DOHH2 (cell line): ENCODE measurements at regions not wholly inside any gene's neighbourhood (a gene's known extent, or its start where the extent isn't known, plus 50 kb on each side); places are given as distances from the start of the nearest gene placed in this dataset.
"Not testable (repeated sequence)": the region's sequence is repeated elsewhere in the genome, so short reads cannot be mapped to it uniquely, and the experiment has no call there.

Experiments
- H3F3A ChIP-seq: fragments of 200-600 bp; sonication (generic), shearing (Covaris generic); 2 replicates; pipeline ENCODE4 v1.6.0; 2016; ENCODE audit warnings: antibody characterized with exemption, mild to moderate bottlenecking; ENCODE audit not compliant: control insufficient read depth, insufficient read depth
- H3K27ac ChIP-seq: fragments of 200-600 bp; sonication (generic); 2 replicates; pipeline ENCODE4 v1.5.1; 2014; ENCODE audit warnings: low read depth, mild to moderate bottlenecking, low read length, moderate library complexity
- H3K27me3 ChIP-seq: fragments of 200-600 bp; sonication (generic); 2 replicates; pipeline ENCODE4 v1.6.1; 2014; ENCODE audit warnings: mild to moderate bottlenecking, low read length, mixed read lengths; ENCODE audit not compliant: control insufficient read depth
- H3K36me3 ChIP-seq: fragments of 200-600 bp; sonication (generic); 2 replicates; pipeline ENCODE4 v1.6.1; 2014; ENCODE audit warnings: mild to moderate bottlenecking, low read length, moderate library complexity, mixed read lengths; ENCODE audit not compliant: control insufficient read depth
- H3K4me1 ChIP-seq: fragments of 200-600 bp; sonication (generic); 2 replicates; pipeline ENCODE4 v1.6.1; 2014; ENCODE audit warnings: mild to moderate bottlenecking, low read length, mixed read lengths; ENCODE audit not compliant: control insufficient read depth
- H3K4me2 ChIP-seq: fragments of 200-600 bp; sonication (generic); 2 replicates; pipeline ENCODE4 v1.6.0; 2014; ENCODE audit warnings: mild to moderate bottlenecking, low read length, moderate library complexity
- H3K4me3 ChIP-seq: fragments of 200-600 bp; sonication (generic); 2 replicates; pipeline ENCODE4 v1.5.1; 2014; ENCODE audit warnings: mild to moderate bottlenecking, low read length, mixed read lengths
- H3K79me2 ChIP-seq: fragments of 200-600 bp; sonication (generic); 2 replicates; pipeline ENCODE4 v1.6.1; 2014; ENCODE audit warnings: mild to moderate bottlenecking, low read length, mixed read lengths; ENCODE audit not compliant: control insufficient read depth
- H3K9me2 ChIP-seq: fragments of 200-600 bp; sonication (generic); replicated peaks from 2 replicates; pipeline ENCODE4 v1.6.1; 2014; ENCODE audit warnings: mild to moderate bottlenecking, low read length, mixed read lengths; ENCODE audit not compliant: control insufficient read depth
- H3K9me3 ChIP-seq: fragments of 200-600 bp; sonication (generic); 2 replicates; pipeline ENCODE4 v1.6.1; 2014; ENCODE audit warnings: antibody characterized with exemption, low read length, mixed read lengths; ENCODE audit not compliant: control insufficient read depth, insufficient read depth
- H4K20me1 ChIP-seq: fragments of 200-600 bp; sonication (generic); 2 replicates; pipeline ENCODE4 v1.6.0; 2014; ENCODE audit warnings: low read depth, mild to moderate bottlenecking, antibody characterized with exemption, low read length, moderate library complexity; ENCODE audit not compliant: control insufficient read depth, insufficient read depth
- CTCF ChIP-seq: fragments of 200-600 bp; sonication (generic); IDR thresholded peaks from one replicate; pipeline ENCODE4 v1.5.1; 2014; ENCODE audit warnings: antibody characterized with exemption, mild to moderate bottlenecking, low read depth, low read length; ENCODE audit not compliant: poor library complexity, severe bottlenecking
- EZH2phosphoT487 ChIP-seq: fragments of 200-600 bp; sonication (generic); IDR thresholded peaks from 2 replicates; pipeline ENCODE4 v1.6.1; 2017; ENCODE audit warnings: borderline replicate concordance, mild to moderate bottlenecking, antibody characterized with exemption, low read length, moderate library complexity, mixed read lengths

GRCh38 chr6:142648526-142648925 is 296.4 kb downstream of the HIVEP2 start:
- Histone ChIP-seq H4K20me1 (no peaks in the 10 kb centered on the region), H3K9me3 (no peaks in the 10 kb centered on the region), H3K4me2 (no peak overlapping the region), H3K79me2 (no peaks in the 10 kb centered on the region), H3F3A (no peaks in the 10 kb centered on the region), H3K9me2 (no peaks in the 10 kb centered on the region), H3K4me1 (no peaks in the 10 kb centered on the region), H3K27ac (no peak overlapping the region), H3K27me3 (no peaks in the 10 kb centered on the region), H3K4me3 (no peak overlapping the region), H3K36me3 (no peaks in the 10 kb centered on the region)
- TF ChIP-seq CTCF (no peak), EZH2phosphoT487 (no peak)

- H3K79me2 ChIP-seq, H3K4me3 ChIP-seq, H3K27me3 ChIP-seq, H4K20me1 ChIP-seq, H3F3A ChIP-seq, H3K27ac ChIP-seq, H3K9me3 ChIP-seq, H3K4me1 ChIP-seq, H3K4me2 ChIP-seq, H3K36me3 ChIP-seq, H3K9me2 ChIP-seq: not testable (repeated sequence)
Observed at GRCh38 chr6:142649438-142650234, 295.3 kb downstream of the HIVEP2 start.

- TF ChIP-seq CTCF: no peak
- no peak for TF ChIP-seq EZH2phosphoT487
- Histone ChIP-seq H3K4me2 (no peak overlapping the region), H3K9me3 (no peaks in the 10 kb centered on the region), H3K27ac (no peak overlapping the region), H3K4me3 (no peak overlapping the region), H3K79me2 (no peaks in the 10 kb centered on the region), H3K9me2 (no peaks in the 10 kb centered on the region), H3K36me3 (no peaks in the 10 kb centered on the region), H3K27me3 (no peaks in the 10 kb centered on the region), H4K20me1 (no peaks in the 10 kb centered on the region), H3K4me1 (no peaks in the 10 kb centered on the region), H3F3A (no peaks in the 10 kb centered on the region)
Observed at GRCh38 chr6:142651384-142651783, 293.6 kb downstream of the HIVEP2 start.

GRCh38 chr6:142653710-142654420 is 291.1 kb downstream of the HIVEP2 start:
- Histone ChIP-seq H3K4me2 (no peak overlapping the region), H3K79me2 (no peaks in the 10 kb centered on the region), H3K27me3 (no peaks in the 10 kb centered on the region), H3K4me3 (no peak overlapping the region), H3F3A (no peaks in the 10 kb centered on the region), H3K9me2 (no peaks in the 10 kb centered on the region), H3K27ac (no peak overlapping the region), H3K36me3 (no peaks in the 10 kb centered on the region), H3K4me1 (no peaks in the 10 kb centered on the region), H3K9me3 (no peaks in the 10 kb centered on the region), H4K20me1 (no peaks in the 10 kb centered on the region)
- TF ChIP-seq CTCF (no peak), EZH2phosphoT487 (no peak)
